ENCODE measurements at regions not wholly inside any gene's neighbourhood (a gene's known extent, or its start where the extent isn't known, plus 50 kb on each side); places are given as distances from the start of the nearest gene placed in this dataset.

DNA sequence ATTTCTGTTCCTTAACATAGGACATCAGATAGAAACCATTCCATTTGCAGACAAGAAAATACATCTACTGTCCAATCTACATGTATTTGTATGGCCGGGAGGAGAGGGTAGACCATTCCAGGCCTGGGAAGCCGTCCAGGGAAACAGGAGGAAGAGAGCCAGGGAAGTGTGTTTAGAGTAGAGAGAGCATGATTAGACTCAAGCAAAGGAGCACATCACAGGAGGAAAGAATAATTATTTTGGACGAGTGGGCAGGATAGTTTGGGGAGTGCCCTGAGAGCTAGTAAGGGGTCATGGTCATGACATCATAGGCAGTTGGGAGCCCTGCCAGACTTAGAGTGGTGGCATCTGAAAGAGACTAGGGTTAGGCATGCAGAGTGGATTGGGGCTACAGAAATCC is 250.0 kb downstream of the HIVEP2 start:
- TF ChIP-seq, protein P1, sequence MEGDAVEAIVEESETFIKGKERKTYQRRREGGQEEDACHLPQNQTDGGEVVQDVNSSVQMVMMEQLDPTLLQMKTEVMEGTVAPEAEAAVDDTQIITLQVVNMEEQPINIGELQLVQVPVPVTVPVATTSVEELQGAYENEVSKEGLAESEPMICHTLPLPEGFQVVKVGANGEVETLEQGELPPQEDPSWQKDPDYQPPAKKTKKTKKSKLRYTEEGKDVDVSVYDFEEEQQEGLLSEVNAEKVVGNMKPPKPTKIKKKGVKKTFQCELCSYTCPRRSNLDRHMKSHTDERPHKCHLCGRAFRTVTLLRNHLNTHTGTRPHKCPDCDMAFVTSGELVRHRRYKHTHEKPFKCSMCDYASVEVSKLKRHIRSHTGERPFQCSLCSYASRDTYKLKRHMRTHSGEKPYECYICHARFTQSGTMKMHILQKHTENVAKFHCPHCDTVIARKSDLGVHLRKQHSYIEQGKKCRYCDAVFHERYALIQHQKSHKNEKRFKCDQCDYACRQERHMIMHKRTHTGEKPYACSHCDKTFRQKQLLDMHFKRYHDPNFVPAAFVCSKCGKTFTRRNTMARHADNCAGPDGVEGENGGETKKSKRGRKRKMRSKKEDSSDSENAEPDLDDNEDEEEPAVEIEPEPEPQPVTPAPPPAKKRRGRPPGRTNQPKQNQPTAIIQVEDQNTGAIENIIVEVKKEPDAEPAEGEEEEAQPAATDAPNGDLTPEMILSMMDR (IDR thresholded peaks at IDR 0.05) = no peak
- Mint-ChIP-seq H3K9me3 (ENCODE audit: low read depth) (no peaks in the 10 kb centered on the region), H3K4me3 (ENCODE audit: unreplicated experiment) (no peak overlapping the region), H3K27me3 (ENCODE audit: low read depth) (no peaks in the 10 kb centered on the region), H3K36me3 (ENCODE audit: low read depth) (no peaks in the 10 kb centered on the region), H3K4me1 (ENCODE audit: low read depth) (peaks cover 42% of the 10 kb centered on the region), H3K27ac (ENCODE audit: unreplicated experiment) (no peak overlapping the region)
- DNase-seq (ENCODE audit: low spot score) = no peak

GRCh38 chr6:142696123-142697000 is 248.6 kb downstream of the HIVEP2 start:
- DNase-seq (ENCODE audit: low spot score) = no peak
- Mint-ChIP-seq H3K27ac (ENCODE audit: unreplicated experiment) (no peak overlapping the region), H3K4me1 (ENCODE audit: low read depth) (peaks cover 42% of the 10 kb centered on the region), H3K27me3 (ENCODE audit: low read depth) (no peaks in the 10 kb centered on the region), H3K36me3 (ENCODE audit: low read depth) (no peaks in the 10 kb centered on the region), H3K4me3 (ENCODE audit: unreplicated experiment) (no peak overlapping the region), H3K9me3 (ENCODE audit: low read depth) (no peaks in the 10 kb centered on the region)
- TF ChIP-seq, protein P1 (IDR thresholded peaks at IDR 0.05) = no peak

DNA sequence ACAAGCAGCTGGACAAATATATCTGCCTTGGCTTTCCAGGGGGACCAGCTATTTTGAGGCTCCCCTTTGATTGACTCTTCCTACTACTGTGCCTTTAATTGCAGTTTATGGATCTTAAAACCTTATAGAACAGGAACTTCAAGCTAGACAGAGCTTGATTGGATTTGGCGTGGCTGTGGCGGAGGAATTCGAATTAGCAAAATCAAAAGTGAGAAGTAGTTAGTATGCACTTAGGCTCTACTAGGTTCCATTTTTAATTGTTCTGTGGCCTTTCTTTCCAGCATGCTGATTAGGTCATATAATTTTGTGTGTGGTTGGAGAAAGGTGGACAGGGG is 248.0 kb downstream of the HIVEP2 start:
- Mint-ChIP-seq H3K36me3 (ENCODE audit: low read depth) (no peaks in the 10 kb centered on the region), H3K4me1 (ENCODE audit: low read depth) (peaks cover 42% of the 10 kb centered on the region)
- DNase-seq (ENCODE audit: low spot score) = no peak

DNA sequence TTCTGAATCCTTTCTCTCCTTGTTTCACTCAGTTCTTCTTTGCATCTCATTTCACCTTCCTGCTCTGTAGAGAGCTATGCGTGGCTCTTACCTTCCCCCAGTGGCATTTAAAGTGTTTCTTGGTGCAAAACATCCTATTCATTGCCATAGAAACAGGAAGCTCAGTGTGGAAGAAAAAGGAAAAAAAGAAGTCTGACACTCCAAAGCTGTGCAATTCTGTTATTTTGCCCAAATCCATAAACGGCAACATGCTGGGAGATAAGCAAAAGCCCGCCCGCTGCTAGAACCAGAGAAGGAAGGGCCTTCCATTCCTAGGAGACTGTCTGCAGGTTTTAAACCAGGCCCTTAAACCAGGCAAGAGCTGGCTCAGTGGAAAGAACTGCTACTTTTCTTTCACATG is 247.1 kb downstream of the HIVEP2 start:
- no peak for DNase-seq (ENCODE audit: low spot score)
- Mint-ChIP-seq H3K9me3 (ENCODE audit: low read depth) (no peaks in the 10 kb centered on the region), H3K4me3 (ENCODE audit: unreplicated experiment) (no peak overlapping the region), H3K27ac (ENCODE audit: unreplicated experiment) (no peak overlapping the region), H3K27me3 (ENCODE audit: low read depth) (no peaks in the 10 kb centered on the region), H3K36me3 (ENCODE audit: low read depth) (no peaks in the 10 kb centered on the region), H3K4me1 (ENCODE audit: low read depth) (peaks cover 40% of the 10 kb centered on the region)
- TF ChIP-seq, protein P1 (IDR thresholded peaks at IDR 0.05) = no peak

More for the DNA sequence above, 248.0 kb downstream of the HIVEP2 start:
- Mint-ChIP-seq H3K9me3 (ENCODE audit: low read depth) (no peaks in the 10 kb centered on the region), H3K27me3 (ENCODE audit: low read depth) (no peaks in the 10 kb centered on the region), H3K27ac (ENCODE audit: unreplicated experiment) (no peak overlapping the region), H3K4me3 (ENCODE audit: unreplicated experiment) (no peak overlapping the region)
- TF ChIP-seq, protein P1 (IDR thresholded peaks at IDR 0.05) = no peak

DNA sequence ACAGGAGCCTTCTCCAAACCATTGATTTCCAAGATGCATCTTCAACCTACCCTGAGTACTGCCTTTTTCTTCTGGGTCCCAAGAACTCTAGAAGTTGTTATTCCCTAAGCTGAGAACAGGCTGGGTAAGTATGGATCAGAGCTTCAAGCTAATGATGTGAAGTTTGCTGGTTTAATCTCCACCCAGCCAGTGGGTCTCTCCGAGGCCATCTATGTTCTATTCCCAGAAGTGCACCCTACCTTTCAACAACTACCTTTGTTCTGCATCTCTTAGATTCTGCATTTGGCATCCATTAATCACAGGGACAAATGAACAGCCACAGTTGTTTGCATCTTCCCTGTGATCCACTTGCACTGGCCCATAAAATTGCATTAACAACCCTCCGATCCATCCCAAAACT is 246.2 kb downstream of the HIVEP2 start:
- Mint-ChIP-seq H3K4me3 (ENCODE audit: unreplicated experiment) (no peak overlapping the region), H3K36me3 (ENCODE audit: low read depth) (no peaks in the 10 kb centered on the region), H3K27ac (ENCODE audit: unreplicated experiment) (no peak overlapping the region), H3K4me1 (ENCODE audit: low read depth) (peaks cover 32% of the 10 kb centered on the region), H3K9me3 (ENCODE audit: low read depth) (no peaks in the 10 kb centered on the region), H3K27me3 (ENCODE audit: low read depth) (no peaks in the 10 kb centered on the region)
- DNase-seq (ENCODE audit: low spot score) = no peak
- TF ChIP-seq, protein P1 (IDR thresholded peaks at IDR 0.05) = peak; percentile 36
